HepG2 (cell line): ENCODE measurements at regions not wholly inside any gene's neighbourhood (a gene's known extent, or its start where the extent isn't known, plus 50 kb on each side); places are given as distances from the start of the nearest gene placed in this dataset. TPM values are rescaled to one million over a fixed set of nuclear protein-coding genes. Genes with fewer than 3 reads are reported as not detected.

Experiments
- GMEB1 ChIP-seq: sonication (generic); formaldehyde crosslinking; IDR thresholded peaks from 2 replicates; pipeline ENCODE4 v1.5.1; 2020; ENCODE audit warnings: missing genetic modification reagents, mild to moderate bottlenecking, borderline replicate concordance
- microRNA counts: library from miRNA; unstranded; fragments of <30 nt; microRNA quantifications from one replicate; lab custom pipeline; 2015
- microRNA-seq: library from miRNA; unstranded; fragments of <30 nt; microRNA quantifications from one replicate; pipeline ENCODE4, GENCODE V29; 2020
- small RNA-seq, 3 experiments: library from RNA; depleted of rRNA; stranded (forward); fragments of <200 nt; gene quantifications; one replicate each; pipeline ENCODE3, GENCODE V24; 2012; ENCODE audit warnings: low read depth in 2 of 3, low replicate concordance in 1 of 3; ENCODE audit not compliant: insufficient read length in 3 of 3, insufficient read depth in 2 of 3

GRCh38 chrX:147170993-147171392 lies 356.4 kb upstream of the CXorf51A start (continued):
- no peak for TF ChIP-seq GMEB1 (CRISPR knock-in tag)

MicroRNAs in the stretch of these regions (microRNA counts, 767-probe panel; counts per million panel counts)
- microRNA hsa-miR-513a-3p (lab: Ali Mortazavi, UCI) (not detected), microRNA hsa-miR-513a-5p (lab: Ali Mortazavi, UCI) (not detected), microRNA hsa-miR-513b (lab: Ali Mortazavi, UCI) (not detected), microRNA hsa-miR-513c-5p (lab: Ali Mortazavi, UCI) (not detected)

Small RNA genes lying in the stretch of these regions (microRNA-seq; reads per million reads assigned to microRNA genes)
- gene MIR513A1: not detected
- gene MIR513A2: not detected
- not detected for gene MIR513B
- gene MIR513C: not detected

Small RNA genes lying in the stretch of these regions (small RNA-seq; reads per million reads assigned to genes)
- gene MIR513A1 (0 reads per million in 3 experiments), gene MIR513A2 (0 reads per million in 3 experiments), gene MIR513B (0 to 1.9 (median 0.33) reads per million in 3 experiments), gene MIR513C (0 to 0.33 (median 0) reads per million in 3 experiments)
